Transverse colon (tissue), 4 donors: ENCODE measurements at regions not wholly inside any gene's neighbourhood (a gene's known extent, or its start where the extent isn't known, plus 50 kb on each side); places are given as distances from the start of the nearest gene placed in this dataset.

Experiments
- EP300 ChIP-seq: sonication (generic); formaldehyde crosslinking; IDR thresholded peaks from one replicate; pipeline ENCODE4 v1.6.1; 2017; ENCODE audit warnings: antibody characterized with exemption, low read depth
- POLR2A ChIP-seq: fragments of 450-650 bp; IDR thresholded peaks from one replicate; pipeline ENCODE4 v1.6.1; 2016; ENCODE audit warnings: antibody characterized with exemption, mild to moderate bottlenecking, moderate library complexity
- POLR2AphosphoS5 ChIP-seq, 3 donors: sonication (generic); formaldehyde crosslinking; IDR thresholded peaks; one replicate each; pipeline ENCODE4 v1.6.1; 2016; ENCODE audit warnings: antibody characterized with exemption in 3 of 3
- TF ChIP-seq, protein P1 (sequence below), 5 experiments: fragments of 200-600 bp in 3 of 5; fragments of 450-650 bp in 2 of 5; sonication (generic) in 3 of 5; IDR thresholded peaks; 1 replicate in 2 of 5; 2 replicates in 3 of 5; pipeline ENCODE4 v1.5.1; 2016 to 2017; ENCODE audit warnings: antibody characterized with exemption in 5 of 5, inconsistent platforms in 3 of 5, mild to moderate bottlenecking in 2 of 5, moderate library complexity in 1 of 5

DNA sequence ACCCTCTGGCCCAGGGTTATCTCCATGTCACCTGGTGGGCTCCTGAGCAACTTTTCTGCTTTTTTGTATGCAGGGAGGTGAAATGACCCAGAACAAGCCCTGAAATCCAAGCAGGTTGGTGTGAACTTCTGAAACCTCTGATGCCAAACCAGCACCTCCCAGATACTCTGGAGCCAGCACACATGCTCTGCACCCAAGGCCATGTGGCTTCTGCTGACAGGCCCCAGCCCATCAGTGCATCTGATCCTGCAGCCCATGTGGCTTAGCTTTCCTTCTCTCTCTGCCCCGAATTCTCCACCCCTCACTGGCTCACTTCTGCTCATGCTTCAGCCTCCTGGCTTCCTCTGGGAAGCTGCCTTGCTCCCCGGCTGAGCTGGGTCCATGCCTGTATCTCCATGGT lies 59.3 kb upstream of the RPS6KA2 start:
- no peak for TF ChIP-seq POLR2A
- TF ChIP-seq POLR2AphosphoS5 (IDR thresholded peaks at IDR 0.05) = no peak
- TF ChIP-seq, protein P1, sequence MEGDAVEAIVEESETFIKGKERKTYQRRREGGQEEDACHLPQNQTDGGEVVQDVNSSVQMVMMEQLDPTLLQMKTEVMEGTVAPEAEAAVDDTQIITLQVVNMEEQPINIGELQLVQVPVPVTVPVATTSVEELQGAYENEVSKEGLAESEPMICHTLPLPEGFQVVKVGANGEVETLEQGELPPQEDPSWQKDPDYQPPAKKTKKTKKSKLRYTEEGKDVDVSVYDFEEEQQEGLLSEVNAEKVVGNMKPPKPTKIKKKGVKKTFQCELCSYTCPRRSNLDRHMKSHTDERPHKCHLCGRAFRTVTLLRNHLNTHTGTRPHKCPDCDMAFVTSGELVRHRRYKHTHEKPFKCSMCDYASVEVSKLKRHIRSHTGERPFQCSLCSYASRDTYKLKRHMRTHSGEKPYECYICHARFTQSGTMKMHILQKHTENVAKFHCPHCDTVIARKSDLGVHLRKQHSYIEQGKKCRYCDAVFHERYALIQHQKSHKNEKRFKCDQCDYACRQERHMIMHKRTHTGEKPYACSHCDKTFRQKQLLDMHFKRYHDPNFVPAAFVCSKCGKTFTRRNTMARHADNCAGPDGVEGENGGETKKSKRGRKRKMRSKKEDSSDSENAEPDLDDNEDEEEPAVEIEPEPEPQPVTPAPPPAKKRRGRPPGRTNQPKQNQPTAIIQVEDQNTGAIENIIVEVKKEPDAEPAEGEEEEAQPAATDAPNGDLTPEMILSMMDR (IDR thresholded peaks at IDR 0.05) = no peak
- no peak for TF ChIP-seq EP300
